Tibial nerve (tissue), 4 donors: ENCODE measurements at regions not wholly inside any gene's neighbourhood (a gene's known extent, or its start where the extent isn't known, plus 50 kb on each side); places are given as distances from the start of the nearest gene placed in this dataset.

ENCODE experiments used
- DNase-seq, 2 donors: peaks; one replicate each; pipeline ENCODE4 v3.0.0-alpha.2; 2019; ENCODE audit warnings: low spot score in 2 of 2
- H3K27ac ChIP-seq, 4 donors: fragments of 200-600 bp; sonication (generic) in 3 of 4; one replicate each; pipeline ENCODE4 v1.5.1; 2017 to 2019; ENCODE audit warnings: mild to moderate bottlenecking in 1 of 4
- H3K27me3 ChIP-seq, 2 donors: fragments of 200-600 bp; sonication (generic) in 1 of 2; one replicate each; pipeline versions ENCODE4 v1.5.1 to v1.6.0; 2017 to 2019
- H3K36me3 ChIP-seq, 3 donors: fragments of 200-600 bp; sonication (generic); one replicate each; pipeline ENCODE4 v1.5.1; 2018 to 2019
- H3K4me1 ChIP-seq, 4 donors: fragments of 200-600 bp; sonication (generic) in 3 of 4; one replicate each; pipeline ENCODE4 v1.5.1; 2017 to 2019
- H3K4me3 ChIP-seq, 4 donors: fragments of 200-600 bp; sonication (generic) in 3 of 4; one replicate each; pipeline ENCODE4 v1.5.1; 2017 to 2019; ENCODE audit warnings: mild to moderate bottlenecking in 1 of 4, moderate library complexity in 1 of 4
- H3K9me3 ChIP-seq, 4 donors: fragments of 200-600 bp; sonication (generic) in 3 of 4; one replicate each; pipeline ENCODE4 v1.5.1; 2017 to 2019
- CTCF ChIP-seq, 5 experiments: fragments of 200-600 bp in 3 of 5; fragments of 450-650 bp in 2 of 5; sonication (generic) in 3 of 5; IDR thresholded peaks; one replicate each; pipeline ENCODE4 v1.5.1; 2016 to 2019; ENCODE audit warnings: antibody characterized with exemption in 5 of 5, mild to moderate bottlenecking in 3 of 5, moderate library complexity in 2 of 5
- EP300 ChIP-seq, 2 donors: sonication (generic); formaldehyde crosslinking; IDR thresholded peaks; one replicate each; pipeline ENCODE4 v1.6.1; 2017; ENCODE audit warnings: antibody characterized with exemption in 2 of 2, mild to moderate bottlenecking in 1 of 2
- POLR2A ChIP-seq, 2 donors: fragments of 450-650 bp; IDR thresholded peaks; one replicate each; pipeline ENCODE4 v1.6.1; 2017; ENCODE audit warnings: antibody characterized with exemption in 2 of 2, mild to moderate bottlenecking in 2 of 2, moderate library complexity in 2 of 2
- WGBS, 2 donors: methylation state at CpG; one replicate each; pipeline ENCODE4 v1.1.5; 2018; 5-methylcytosine and 5-hydroxymethylcytosine counted together

DNA sequence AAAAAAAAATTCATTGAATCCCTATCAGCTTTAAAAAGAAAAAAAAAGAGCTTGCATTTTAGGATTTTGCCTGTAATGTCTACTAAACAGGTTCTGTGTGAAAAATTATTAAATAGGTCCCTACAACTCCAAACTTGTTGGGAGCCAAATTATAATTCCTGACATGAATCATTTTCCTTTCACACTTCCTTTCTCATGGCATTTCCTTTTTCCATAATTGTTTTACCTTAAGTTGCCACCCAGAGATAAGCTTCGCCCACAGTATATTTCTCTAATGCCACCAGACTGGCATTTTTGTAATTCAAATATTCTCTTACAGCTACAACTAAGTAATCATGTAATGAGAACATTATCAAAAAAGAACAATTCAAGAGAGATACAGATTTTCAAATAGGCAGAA lies 348.8 kb downstream of the EFNA5 start:
- WGBS, 2 donors = 88 to 89% methylated on average over 1 of the region's 1 CpG
- no peak overlapping the region for H3K27ac ChIP-seq
- no peaks in the 10 kb centered on the region for H3K9me3 ChIP-seq

GRCh38 chr5:107320846-107321245 lies 349.9 kb downstream of the EFNA5 start:
- Histone ChIP-seq H3K4me3 (no peak overlapping the region), H3K36me3 (no peaks in the 10 kb centered on the region), H3K27ac (no peak overlapping the region), H3K4me1 (no peaks in the 10 kb centered on the region), H3K27me3 (no peaks in the 10 kb centered on the region), H3K9me3 (no peaks in the 10 kb centered on the region)
- no peak for TF ChIP-seq EP300 (IDR thresholded peaks at IDR 0.05)
- no peak for TF ChIP-seq CTCF (IDR thresholded peaks at IDR 0.05)
- TF ChIP-seq POLR2A (IDR thresholded peaks at IDR 0.05) = no peak
- DNase-seq = no peak
- WGBS, 2 donors = 61 to 68% methylated on average over 2 of the region's 2 CpGs

More for the DNA sequence above, 348.8 kb downstream of the EFNA5 start:
- H3K4me3 ChIP-seq = no peak overlapping the region
- H3K36me3 ChIP-seq = no peaks in the 10 kb centered on the region
- no peak for DNase-seq
- no peaks in the 10 kb centered on the region for H3K4me1 ChIP-seq
- TF ChIP-seq POLR2A (IDR thresholded peaks at IDR 0.05) (no peak), CTCF (IDR thresholded peaks at IDR 0.05) (no peak), EP300 (IDR thresholded peaks at IDR 0.05) (no peak)
- H3K27me3 ChIP-seq = no peaks in the 10 kb centered on the region

GRCh38 chr5:107320376-107320775 lies 350.4 kb downstream of the EFNA5 start:
- no peak for TF ChIP-seq CTCF (IDR thresholded peaks at IDR 0.05)
- no peak for TF ChIP-seq POLR2A (IDR thresholded peaks at IDR 0.05)
- TF ChIP-seq EP300 (IDR thresholded peaks at IDR 0.05) = no peak
- H3K36me3 ChIP-seq = no peaks in the 10 kb centered on the region
- H3K4me1 ChIP-seq = no peaks in the 10 kb centered on the region
- DNase-seq = no peak
- H3K9me3 ChIP-seq = no peaks in the 10 kb centered on the region
- 90 to 97% methylated on average over 2 of the region's 2 CpGs for WGBS, 2 donors
- H3K4me3 ChIP-seq = no peak overlapping the region
- no peak overlapping the region for H3K27ac ChIP-seq
- no peaks in the 10 kb centered on the region for H3K27me3 ChIP-seq

DNA sequence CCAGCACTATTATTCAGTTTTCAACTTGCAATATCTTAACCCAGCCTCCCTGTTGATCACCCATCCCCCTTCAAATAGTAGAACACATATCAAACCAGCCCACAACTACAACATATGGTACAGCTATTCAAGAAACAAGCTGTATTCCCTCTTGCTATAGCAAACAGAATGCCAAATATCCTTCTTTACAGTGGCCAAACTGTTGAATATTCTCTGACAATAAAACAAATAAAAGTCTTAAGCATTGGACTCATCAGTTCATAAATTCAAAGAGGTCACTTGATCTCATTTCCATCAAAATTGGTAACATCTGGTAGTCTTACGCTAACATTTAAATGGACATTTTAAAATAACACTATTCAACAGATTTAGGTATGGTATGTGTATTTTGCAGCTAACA lies 350.8 kb downstream of the EFNA5 start:
- Histone ChIP-seq H3K36me3 (no peaks in the 10 kb centered on the region), H3K9me3 (no peaks in the 10 kb centered on the region), H3K27me3 (no peaks in the 10 kb centered on the region), H3K27ac (no peak overlapping the region), H3K4me3 (no peak overlapping the region), H3K4me1 (no peaks in the 10 kb centered on the region)
- 93 to 96% methylated on average over 1 of the region's 1 CpG for WGBS, 2 donors
- TF ChIP-seq EP300 (IDR thresholded peaks at IDR 0.05) (no peak), POLR2A (IDR thresholded peaks at IDR 0.05) (no peak), CTCF (IDR thresholded peaks at IDR 0.05) (no peak)
- DNase-seq = no peak

DNA sequence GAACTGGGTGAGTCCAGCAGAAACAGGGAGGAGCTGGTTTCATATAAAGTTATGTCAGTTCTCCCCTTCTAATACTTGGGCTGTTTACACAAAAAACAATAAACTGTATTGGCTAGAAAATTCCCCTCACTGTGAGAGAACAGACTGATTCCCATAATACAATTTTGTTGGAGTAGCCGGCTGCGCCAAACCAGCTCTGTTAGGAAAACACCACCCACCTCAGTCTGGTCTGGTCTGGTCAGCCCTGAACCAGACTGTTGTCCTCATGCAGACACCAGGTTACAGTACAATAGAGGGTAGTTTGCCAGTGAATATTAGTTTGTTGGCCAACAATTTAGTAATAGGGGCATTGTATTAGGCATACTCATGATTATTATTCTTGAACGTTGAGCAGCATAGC lies 356.4 kb downstream of the EFNA5 start:
- Histone ChIP-seq H3K27me3 (no peaks in the 10 kb centered on the region), H3K4me1 (peaks cover 0 to 6% (median 0%) of the 10 kb centered on the region in 4 donors), H3K36me3 (no peaks in the 10 kb centered on the region), H3K4me3 (no peak overlapping the region), H3K27ac (no peak overlapping the region), H3K9me3 (no peaks in the 10 kb centered on the region)
- DNase-seq = no peak
- TF ChIP-seq CTCF (IDR thresholded peaks at IDR 0.05) = no peak
- no peak for TF ChIP-seq POLR2A (IDR thresholded peaks at IDR 0.05)
- no peak for TF ChIP-seq EP300 (IDR thresholded peaks at IDR 0.05)
- 32 to 37% methylated on average over 3 of the region's 3 CpGs for WGBS, 2 donors
